GM19023 (cell line): ENCODE measurements at regions not wholly inside any gene's neighbourhood (a gene's known extent, or its start where the extent isn't known, plus 50 kb on each side); places are given as distances from the start of the nearest gene placed in this dataset.
"Not testable (repeated sequence)": the region's sequence is repeated elsewhere in the genome, so short reads cannot be mapped to it uniquely, and the experiment has no call there.

Source experiments
- ATAC-seq: cut with Tn5 transposase; IDR thresholded peaks from one replicate; pipeline ENCODE4 v1.9.1; 2021; ENCODE audit warnings: mild to moderate bottlenecking, moderate library complexity; ENCODE audit not compliant: unreplicated experiment

- no peak for ATAC-seq
Measured at GRCh38 chr13:110012102-110012739, 225.8 kb upstream of the IRS2 start.

GRCh38 chr13:110010404-110011138 lies 224.2 kb upstream of the IRS2 start:
- ATAC-seq = no peak

GRCh38 chr13:110008816-110009215 lies 222.4 kb upstream of the IRS2 start:
- no peak for ATAC-seq

- no peak for ATAC-seq
Measured at GRCh38 chr13:110006304-110006703, 219.9 kb upstream of the IRS2 start.

- ATAC-seq = no peak
Measured at GRCh38 chr13:110005563-110005962, 219.2 kb upstream of the IRS2 start.

DNA sequence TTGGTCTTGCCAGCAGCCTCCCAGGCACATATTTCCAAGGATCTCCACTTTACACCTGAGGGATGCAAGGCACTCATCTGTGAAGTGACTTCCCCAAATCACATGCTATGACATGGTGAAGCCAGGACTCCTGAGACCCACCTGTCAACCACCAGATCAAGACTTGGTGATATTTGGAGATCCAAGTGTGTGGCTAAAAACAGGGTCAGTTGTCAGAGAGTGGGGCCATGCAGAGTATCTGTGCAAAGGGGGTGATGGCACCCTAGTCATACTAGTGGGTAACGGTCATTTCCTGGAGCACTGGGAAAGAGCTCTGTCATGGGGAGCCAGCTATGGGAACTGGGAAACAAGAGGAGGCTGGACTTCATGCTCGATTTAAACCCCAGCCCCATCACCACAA lies 218.4 kb upstream of the IRS2 start:
- no peak for ATAC-seq

DNA sequence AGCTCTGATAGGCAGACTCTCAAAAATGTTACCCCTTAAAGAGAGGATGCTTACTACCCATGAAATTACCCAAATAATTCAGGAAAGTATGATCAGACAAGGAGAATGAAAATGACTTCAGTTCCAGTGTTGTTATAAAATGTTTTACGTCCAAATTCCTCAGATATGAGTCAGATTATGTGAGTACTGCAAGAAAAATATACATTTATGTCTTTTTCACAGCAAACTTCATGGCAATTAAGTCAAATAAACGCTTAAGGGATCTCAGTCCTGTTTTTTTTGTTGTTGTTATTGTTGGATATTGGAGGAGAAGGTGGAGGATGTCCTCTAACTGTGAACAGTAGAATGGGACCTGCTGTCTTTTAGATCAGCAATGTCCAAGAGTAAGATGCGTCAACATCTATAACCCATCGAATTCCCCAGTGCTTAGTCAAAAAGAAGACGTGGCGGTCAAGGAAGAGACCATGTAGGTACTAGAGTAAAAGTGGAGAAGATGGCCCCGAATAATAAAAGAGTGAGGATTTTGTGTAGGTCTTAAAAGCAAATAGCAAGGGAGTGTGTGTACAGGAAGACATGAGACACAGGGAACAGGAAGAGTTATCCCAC lies 215.4 kb upstream of the IRS2 start:
- ATAC-seq = no peak

- no peak for ATAC-seq
Measured at GRCh38 chr13:110000534-110001345, 214.4 kb upstream of the IRS2 start.

- ATAC-seq = no peak
Measured at GRCh38 chr13:109999659-110000533, 213.5 kb upstream of the IRS2 start.

- no peak for ATAC-seq
Measured at GRCh38 chr13:109998684-109999533, 212.5 kb upstream of the IRS2 start.

DNA sequence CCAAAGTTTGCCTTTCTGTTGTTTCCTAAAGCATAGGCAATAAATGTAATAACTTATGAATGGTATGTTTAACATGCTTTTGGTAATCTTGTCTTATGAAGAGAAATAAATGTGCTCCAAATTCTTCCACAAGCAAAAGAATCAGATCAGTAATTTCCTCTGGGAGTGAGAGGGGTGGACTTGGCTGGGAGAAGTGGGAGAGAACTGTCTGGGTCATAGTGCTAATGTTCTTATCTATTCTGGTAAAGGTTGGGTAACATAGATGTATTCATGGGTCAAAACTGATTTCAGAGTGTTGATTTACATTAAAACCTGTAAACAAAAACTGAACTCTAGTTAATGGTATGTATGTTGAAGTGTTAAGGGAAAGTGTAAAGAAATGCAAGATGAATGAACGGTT lies 211.7 kb upstream of the IRS2 start:
- ATAC-seq = no peak

- ATAC-seq = not testable (repeated sequence)
Measured at GRCh38 chr13:109997056-109997595, 210.7 kb upstream of the IRS2 start.

DNA sequence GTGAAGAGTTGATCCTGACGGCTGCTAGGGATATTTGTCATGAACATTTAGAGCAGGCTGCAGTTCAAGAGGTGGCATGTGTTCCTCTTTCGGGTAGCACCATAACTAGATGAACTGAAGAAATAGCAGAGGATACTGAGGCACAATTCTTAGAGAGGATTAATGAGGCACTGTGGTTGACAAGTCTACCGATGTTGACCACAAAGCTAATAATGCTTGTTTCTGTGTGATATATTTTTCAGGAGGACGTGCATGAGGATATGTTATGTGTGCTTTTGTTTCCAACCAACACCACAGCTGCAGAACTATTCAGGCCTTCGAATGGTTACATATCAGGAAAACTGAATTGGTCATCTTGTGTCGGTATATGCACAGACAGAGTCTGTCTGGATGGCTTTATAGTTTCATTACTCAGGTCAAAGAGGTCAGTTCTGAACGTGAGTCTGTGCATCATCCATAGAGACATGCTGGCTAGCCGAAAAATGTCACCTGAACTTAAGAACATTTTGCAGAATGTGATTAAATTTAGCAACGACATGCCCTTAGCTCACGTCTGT lies 210.1 kb upstream of the IRS2 start:
- ATAC-seq = no peak

DNA sequence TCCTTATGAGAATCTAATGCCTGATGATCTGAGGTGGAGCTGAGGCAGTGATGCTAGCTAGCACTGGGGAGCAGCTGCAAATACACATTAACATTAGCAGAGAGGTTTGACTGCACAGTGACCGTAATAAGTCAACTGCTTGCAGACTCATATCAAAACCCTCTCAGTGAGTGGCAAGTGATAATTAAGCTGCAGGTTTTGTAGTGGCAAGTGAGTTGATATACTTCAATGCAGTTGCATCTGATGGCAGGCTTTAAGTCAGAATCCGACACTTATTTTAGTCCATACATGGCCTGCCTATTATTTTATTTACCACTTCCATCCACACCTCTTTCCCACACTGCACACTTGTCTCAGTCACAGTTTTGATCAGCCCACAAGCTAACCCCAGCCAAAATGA lies 209.2 kb upstream of the IRS2 start:
- no peak for ATAC-seq

- no peak for ATAC-seq
Measured at GRCh38 chr13:109990296-109990695, 203.9 kb upstream of the IRS2 start.

DNA sequence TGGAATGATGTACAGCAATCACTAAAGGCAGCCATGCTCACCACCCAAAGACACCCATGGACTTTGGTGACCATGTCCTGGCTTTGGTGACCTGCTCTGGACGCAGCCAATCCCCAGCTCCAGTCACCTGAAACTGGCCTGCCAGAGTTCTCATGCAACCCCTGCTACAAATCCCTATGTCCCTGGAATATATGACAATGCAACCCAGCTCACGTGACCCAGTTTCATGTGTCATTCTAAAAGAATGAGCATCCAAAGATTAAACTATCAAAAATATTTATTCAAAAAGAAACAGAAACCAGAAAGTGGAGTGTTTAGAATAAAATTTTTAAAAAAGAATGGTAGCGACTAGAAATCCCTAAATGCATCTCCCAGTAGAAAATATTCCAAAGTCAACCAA lies 203.3 kb upstream of the IRS2 start:
- ATAC-seq = no peak

- ATAC-seq = no peak
Measured at GRCh38 chr13:109989155-109989554, 202.8 kb upstream of the IRS2 start.

DNA sequence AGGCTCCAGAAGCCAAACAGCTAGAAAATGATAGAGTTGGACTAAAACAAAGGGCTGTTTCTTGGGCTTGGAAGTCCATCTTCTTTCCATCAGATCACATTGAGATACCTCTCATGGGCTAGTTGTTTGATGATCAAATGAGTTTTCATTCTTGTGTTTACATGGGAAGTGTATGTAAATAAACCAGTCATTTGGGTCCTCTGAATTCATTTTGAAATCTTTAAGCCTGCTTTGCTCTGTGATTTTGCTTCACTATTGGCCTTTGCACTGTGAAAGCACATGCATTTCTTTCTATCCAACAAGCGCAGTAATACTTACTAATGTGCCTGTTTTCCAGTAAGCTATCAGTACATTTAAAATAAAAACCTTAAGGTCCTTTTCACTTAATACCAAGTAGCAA lies 200.5 kb upstream of the IRS2 start:
- ATAC-seq = no peak

DNA sequence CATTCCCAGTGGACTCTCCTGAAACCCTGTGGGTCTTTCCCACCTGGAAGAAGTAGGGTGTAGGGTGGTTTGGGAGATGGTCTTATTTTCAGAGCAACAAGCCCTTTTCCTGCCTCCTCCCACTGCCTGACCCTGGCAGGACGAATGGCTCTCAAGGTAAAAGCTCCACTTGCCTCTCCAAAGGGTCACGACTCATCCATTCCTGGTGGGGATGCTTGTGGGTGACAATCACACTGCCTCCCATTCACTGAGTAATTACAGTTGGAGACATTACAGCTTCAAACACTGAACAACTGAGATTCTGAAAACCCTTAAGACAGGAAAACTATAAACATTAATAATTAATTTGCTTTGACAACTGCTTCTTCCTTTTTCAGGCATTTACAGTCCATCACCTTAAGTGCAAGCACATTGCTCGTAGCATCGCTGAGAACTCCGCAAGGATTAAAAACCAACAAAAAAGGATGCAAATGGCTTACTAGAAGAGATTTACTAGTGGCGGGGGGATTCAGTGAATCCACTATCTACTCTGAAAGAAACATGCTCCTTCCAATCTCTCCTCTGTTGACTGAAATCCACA lies 199.6 kb upstream of the IRS2 start:
- ATAC-seq = no peak
